IMR-90 (cell line): ENCODE measurements at regions not wholly inside any gene's neighbourhood (a gene's known extent, or its start where the extent isn't known, plus 50 kb on each side); places are given as distances from the start of the nearest gene placed in this dataset.

Source experiments
- ATAC-seq: fragments of 200-7000 bp; cut with Tn5 transposase; 2 replicates; pipeline ENCODE4 v1.9.1; 2020; ENCODE audit warnings: low read depth, mild to moderate bottlenecking, moderate library complexity
- BruUV-seq: library from RNA; stranded (reverse); fragments of 400-500 nt; replicated peaks from 2 replicates; lab custom pipeline; 2021; lab: Mats Ljungman, UMichigan
- CTCF ChIA-PET: fragments of 300-600 bp; formaldehyde crosslinking; extraction: SDS; loops from one replicate; lab custom pipeline; 2021; ENCODE audit warnings: antibody characterized with exemption; lab: Yijun Ruan, JAX
- POLR2A ChIA-PET: fragments of 300-600 bp; sonication (Branson Sonifier 250); formaldehyde crosslinking; loops from one replicate; lab custom pipeline; 2022; ENCODE audit warnings: antibody characterized with exemption; ENCODE audit not compliant: unreplicated experiment; lab: Charles Lee
- DNase-seq: peaks from one replicate; pipeline ENCODE4 v3.0.0; 2013
- H2AFZ ChIP-seq: replicated peaks from 2 replicates; pipeline ENCODE3; 2013; ENCODE audit warnings: low read length, mild to moderate bottlenecking; ENCODE audit not compliant: poor library complexity
- H2AK5ac ChIP-seq: 2 replicates; pipeline ENCODE4 v1.6.1; 2013; ENCODE audit warnings: low read depth, low read length, inconsistent platforms
- H2AK9ac ChIP-seq: replicated peaks from 2 replicates; pipeline ENCODE3; 2013; ENCODE audit warnings: mild to moderate bottlenecking, low read depth, low read length, moderate library complexity; ENCODE audit not compliant: poor library complexity
- H2BK120ac ChIP-seq: 2 replicates; pipeline ENCODE4 v1.6.1; 2013; ENCODE audit warnings: low read depth, low read length, inconsistent platforms
- H2BK15ac ChIP-seq: 3 replicates; pipeline ENCODE4 v1.6.1; 2013; ENCODE audit warnings: low read depth, low read length, inconsistent platforms
- H2BK20ac ChIP-seq: 2 replicates; pipeline ENCODE4 v1.6.1; 2013; ENCODE audit warnings: low read depth, mild to moderate bottlenecking, inconsistent platforms, low read length, moderate library complexity
- H2BK5ac ChIP-seq: 2 replicates; pipeline ENCODE4 v1.6.1; 2013; ENCODE audit warnings: mild to moderate bottlenecking, low read depth, low read length, inconsistent platforms; ENCODE audit not compliant: poor library complexity, severe bottlenecking
- H3K14ac ChIP-seq: replicated peaks from 2 replicates; pipeline ENCODE4 v1.6.1; 2013; ENCODE audit warnings: low read depth, low read length, inconsistent platforms
- H3K18ac ChIP-seq: 2 replicates; pipeline ENCODE4 v1.6.1; 2013; ENCODE audit warnings: low read depth, low read length, control low read depth
- H3K23ac ChIP-seq: 2 replicates; pipeline ENCODE4 v1.6.1; 2013; ENCODE audit warnings: low read depth, low read length, inconsistent platforms
- H3K27ac ChIP-seq: 2 replicates; pipeline ENCODE4 v1.5.1; 2013; ENCODE audit warnings: mild to moderate bottlenecking, control low read depth, low read length; ENCODE audit not compliant: insufficient read depth
- H3K27me3 ChIP-seq: 2 replicates; pipeline ENCODE4 v1.6.1; 2013; ENCODE audit warnings: low read length; ENCODE audit not compliant: control insufficient read depth, insufficient read depth
- H3K36me3 ChIP-seq: 2 replicates; pipeline ENCODE4 v1.6.1; 2013; ENCODE audit warnings: low read length, mixed read lengths; ENCODE audit not compliant: control insufficient read depth, insufficient read depth
- H3K4ac ChIP-seq: 2 replicates; pipeline ENCODE4 v1.6.1; 2013; ENCODE audit warnings: low read depth, low read length, inconsistent platforms
- H3K4me1 ChIP-seq: 2 replicates; pipeline ENCODE4 v1.6.1; 2013; ENCODE audit warnings: low read length, mixed read lengths; ENCODE audit not compliant: control insufficient read depth, insufficient read depth
- H3K4me2 ChIP-seq: 2 replicates; pipeline ENCODE4 v1.6.1; 2013; ENCODE audit warnings: low read depth, mild to moderate bottlenecking, control low read depth, low read length, moderate library complexity
- H3K4me3 ChIP-seq: 2 replicates; pipeline ENCODE4 v1.5.1; 2013; ENCODE audit warnings: low read depth, mild to moderate bottlenecking, control low read depth, low read length, moderate library complexity; ENCODE audit not compliant: insufficient read depth
- H3K56ac ChIP-seq: 2 replicates; pipeline ENCODE4 v1.6.1; 2013; ENCODE audit warnings: low read length, inconsistent platforms; ENCODE audit not compliant: insufficient read depth; ENCODE audit errors: extremely low read depth
- H3K79me1 ChIP-seq, 2 experiments: 2 replicates each; pipeline ENCODE4 v1.6.1; 2013; ENCODE audit warnings: low read length in 2 of 2, inconsistent platforms in 1 of 2, low read depth in 1 of 2
- H3K9ac ChIP-seq: 2 replicates; pipeline ENCODE4 v1.6.1; 2013; ENCODE audit warnings: low read depth, low read length, control low read depth
- H3K9me1 ChIP-seq: 2 replicates; pipeline ENCODE4 v1.6.1; 2013; ENCODE audit warnings: low read length, inconsistent platforms; ENCODE audit not compliant: insufficient read depth
- H3K9me3 ChIP-seq: 2 replicates; pipeline ENCODE4 v1.6.1; 2013; ENCODE audit warnings: low read length; ENCODE audit not compliant: control insufficient read depth, insufficient read depth
- H4K20me1 ChIP-seq: 2 replicates; pipeline ENCODE4 v1.6.1; 2013; ENCODE audit warnings: low read length, inconsistent platforms; ENCODE audit not compliant: insufficient read depth
- H4K5ac ChIP-seq: 2 replicates; pipeline ENCODE4 v1.6.1; 2013; ENCODE audit warnings: mild to moderate bottlenecking, low read depth, low read length, control low read depth
- H4K8ac ChIP-seq, 2 experiments: 2 replicates each; pipeline ENCODE4 v1.6.1; 2013; ENCODE audit warnings: low read depth in 2 of 2, low read length in 2 of 2, control low read depth in 1 of 2, inconsistent platforms in 1 of 2
- H4K91ac ChIP-seq: 2 replicates; pipeline ENCODE4 v1.6.1; 2013; ENCODE audit warnings: low read depth, low read length, inconsistent platforms; ENCODE audit not compliant: insufficient read depth
- BHLHE40 ChIP-seq: fragments of 150-350 bp; IDR thresholded peaks from 2 replicates; pipeline ENCODE4 v1.6.1; 2016; ENCODE audit warnings: mild to moderate bottlenecking, low read depth, low read length
- CEBPB ChIP-seq: IDR thresholded peaks from 2 replicates; pipeline ENCODE4 v1.6.1; 2012; ENCODE audit warnings: low read depth, low read length, improper control_type of control experiment
- CHD1 ChIP-seq: IDR thresholded peaks from 2 replicates; pipeline ENCODE4 v1.6.1; 2012; ENCODE audit warnings: low read depth, low read length, improper control_type of control experiment
- CTCF ChIP-seq: conservative IDR thresholded peaks from 2 replicates; pipeline ENCODE4 v1.5.1; 2012; ENCODE audit warnings: mild to moderate bottlenecking, low read depth, low read length, improper control_type of control experiment
- ELK1 ChIP-seq: fragments of 150-350 bp; IDR thresholded peaks from 2 replicates; pipeline ENCODE4 v1.6.1; 2016; ENCODE audit warnings: low read depth, mild to moderate bottlenecking, low read length, moderate library complexity, borderline replicate concordance
- FOS ChIP-seq: fragments of 150-350 bp; IDR thresholded peaks from 2 replicates; pipeline ENCODE4 v1.6.1; 2016; ENCODE audit warnings: low read depth, low read length
- MAFK ChIP-seq: IDR thresholded peaks from 2 replicates; pipeline ENCODE4 v1.6.1; 2012; ENCODE audit warnings: low read depth, low read length, improper control_type of control experiment
- MAZ ChIP-seq: IDR thresholded peaks from 2 replicates; pipeline ENCODE4 v1.6.1; 2012; ENCODE audit warnings: low read depth, mild to moderate bottlenecking, low read length, improper control_type of control experiment, moderate library complexity, borderline replicate concordance
- MXI1 ChIP-seq: IDR thresholded peaks from 2 replicates; pipeline ENCODE4 v1.6.1; 2012; ENCODE audit warnings: low read depth, mild to moderate bottlenecking, low read length, moderate library complexity, borderline replicate concordance
- NFE2L2 ChIP-seq: fragments of 150-350 bp; IDR thresholded peaks from 2 replicates; pipeline ENCODE4 v1.6.1; 2016; ENCODE audit warnings: low read depth, mild to moderate bottlenecking, low read length
- POLR2A ChIP-seq: IDR thresholded peaks from 2 replicates; pipeline ENCODE4 v1.6.1; 2012; ENCODE audit warnings: mild to moderate bottlenecking, low read depth, low read length
- RAD21 ChIP-seq: IDR thresholded peaks from 2 replicates; pipeline ENCODE4 v1.6.1; 2012; ENCODE audit warnings: low read length, improper control_type of control experiment
- RCOR1 ChIP-seq: IDR thresholded peaks from 2 replicates; pipeline ENCODE4 v1.6.1; 2012; ENCODE audit warnings: mild to moderate bottlenecking, low read length, improper control_type of control experiment; ENCODE audit not compliant: insufficient replicate concordance
- RFX5 ChIP-seq: IDR thresholded peaks from 2 replicates; pipeline ENCODE4 v1.8.0; 2012; ENCODE audit warnings: low read depth, mild to moderate bottlenecking, low read length, moderate library complexity
- SMC3 ChIP-seq: fragments of 150-350 bp; IDR thresholded peaks from 2 replicates; pipeline ENCODE4 v1.6.1; 2016; ENCODE audit warnings: low read depth, mild to moderate bottlenecking, antibody characterized with exemption, low read length, moderate library complexity
- WGBS, 2 experiments: methylation state at CpG; one replicate each; pipeline versions ENCODE4 v1.1.5 to v1.1.7; 2013; ENCODE audit warnings: missing lambda C conversion rate in 2 of 2; ENCODE audit not compliant: insufficient read length in 1 of 2; ENCODE audit errors: extremely low coverage in 2 of 2; 5-methylcytosine and 5-hydroxymethylcytosine counted together
- dilution Hi-C: fragments of 300-500 bp; cut with HindIII; formaldehyde crosslinking; loops from one replicate; pipeline ENCODE4 v1.14.3; 2018; ENCODE audit warnings: low sequenced_read_pairs; ENCODE audit not compliant: unreplicated experiment
- in situ Hi-C: fragments of 300-500 bp; cut with MboI; formaldehyde crosslinking; loops from 3 replicates; pipeline ENCODE4 v1.14.3; 2019; ENCODE audit warnings: low sequenced_read_pairs, inconsistent platforms, mixed read lengths
- intact Hi-C: fragments of 100-400 bp; cut with micrococcal nuclease; formaldehyde crosslinking; loops from 2 replicates; pipeline ENCODE4 v1.10.0; 2022
- TF ChIP-seq, protein P1 (sequence below): fragments of 150-350 bp; IDR thresholded peaks from 2 replicates; pipeline ENCODE4 v1.6.1; 2017; ENCODE audit warnings: mild to moderate bottlenecking, antibody characterized with exemption, low read length, low read depth

- Histone ChIP-seq H3K27ac (no peak overlapping the region), H3K56ac (no peak overlapping the region), H4K20me1 (no peaks in the 10 kb centered on the region), H3K4me1 (no peaks in the 10 kb centered on the region), H2AK5ac (no peak overlapping the region), H2BK20ac (no peak overlapping the region), H3K27me3 (no peaks in the 10 kb centered on the region; the same call in 1 of the 2 replicates), H3K9ac (no peak overlapping the region), H3K14ac (no peak overlapping the region), H2AK9ac (no peak overlapping the region), H3K79me1 (no peaks in the 10 kb centered on the region), H2BK15ac (no peak overlapping the region), H4K91ac (no peak overlapping the region), H3K36me3 (no peaks in the 10 kb centered on the region), H3K18ac (no peak overlapping the region), H3K4ac (no peak overlapping the region), H3K23ac (no peak overlapping the region), H4K8ac (no peak overlapping the region), H2BK120ac (no peak overlapping the region), H3K9me3 (no peaks in the 10 kb centered on the region; the same call in 1 of the 2 replicates), H3K4me2 (no peak overlapping the region), H2BK5ac (no peak overlapping the region), H3K9me1 (no peaks in the 10 kb centered on the region), H3K4me3 (no peak overlapping the region), H2AFZ (no peak overlapping the region), H4K5ac (no peak overlapping the region)
- DNase-seq (no peak), ATAC-seq (no peak)
- dilution Hi-C loops (no loop called here), in situ Hi-C loops (no loop called here), intact Hi-C loops (no loop called here)
- CTCF ChIA-PET: no interaction called here
- no peak for TF ChIP-seq MAZ
- TF ChIP-seq, protein P1, sequence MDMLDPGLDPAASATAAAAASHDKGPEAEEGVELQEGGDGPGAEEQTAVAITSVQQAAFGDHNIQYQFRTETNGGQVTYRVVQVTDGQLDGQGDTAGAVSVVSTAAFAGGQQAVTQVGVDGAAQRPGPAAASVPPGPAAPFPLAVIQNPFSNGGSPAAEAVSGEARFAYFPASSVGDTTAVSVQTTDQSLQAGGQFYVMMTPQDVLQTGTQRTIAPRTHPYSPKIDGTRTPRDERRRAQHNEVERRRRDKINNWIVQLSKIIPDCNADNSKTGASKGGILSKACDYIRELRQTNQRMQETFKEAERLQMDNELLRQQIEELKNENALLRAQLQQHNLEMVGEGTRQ: no peak
- TF ChIP-seq POLR2A: no peak
- TF ChIP-seq RFX5: no peak
- TF ChIP-seq CTCF: no peak
- no peak for TF ChIP-seq SMC3
- no peak for TF ChIP-seq CEBPB
- TF ChIP-seq RCOR1: no peak
- no peak for TF ChIP-seq ELK1
- no peak for TF ChIP-seq BHLHE40
- no peak for TF ChIP-seq MXI1
- TF ChIP-seq CHD1: no peak
- TF ChIP-seq RAD21: no peak
- no peak for TF ChIP-seq FOS
- no peak for TF ChIP-seq MAFK
- no peak for TF ChIP-seq NFE2L2
- POLR2A ChIA-PET: no interaction called here
- no TSS peak for BruUV-seq
- 47% methylated on average over 2 of the region's 11 CpGs; no CpG with 5 or more reads in 1 of the 2 experiments for WGBS, 2 experiments
These were observed 271.7 kb upstream of the ATP10A start for GRCh38 chr15:26134812-26135211.
